B cell (primary cell): ENCODE measurements at regions not wholly inside any gene's neighbourhood (a gene's known extent, or its start where the extent isn't known, plus 50 kb on each side); places are given as distances from the start of the nearest gene placed in this dataset.

Experiments
- ATAC-seq: fragments of 200-7000 bp; cut with Tn5 transposase; one replicate; pipeline ENCODE4 v1.10.0; 2021; ENCODE audit warnings: low read depth, mild to moderate bottlenecking, moderate number of reproducible peaks, moderate library complexity
- CTCF ChIA-PET: fragments of 350-600 bp; sonication (Branson Sonifier 250); formaldehyde crosslinking; loops from one replicate; lab custom pipeline; 2021; ENCODE audit warnings: antibody characterized with exemption, inconsistent platforms; lab: Charles Lee
- POLR2A ChIA-PET: fragments of 350-600 bp; sonication (Branson Sonifier 250); formaldehyde crosslinking; loops from one replicate; lab custom pipeline; 2021; ENCODE audit warnings: antibody characterized with exemption; lab: Charles Lee
- DNase-seq: peaks from one replicate; pipeline ENCODE4 v3.0.0; 2013
- H2AFZ ChIP-seq: 2 replicates; pipeline ENCODE4 v1.6.1; 2012; ENCODE audit warnings: mild to moderate bottlenecking, low read depth, low read length; ENCODE audit not compliant: insufficient read depth, poor library complexity, severe bottlenecking
- H3K27ac ChIP-seq, 2 donors: 1 replicate in 1 of 2; 2 replicates in 1 of 2; pipeline ENCODE4 v1.5.1; 2012 to 2013; ENCODE audit warnings: low read length in 2 of 2, mild to moderate bottlenecking in 2 of 2, moderate library complexity in 1 of 2
- H3K27me3 ChIP-seq, 4 experiments: fragments of 200-600 bp in 1 of 4; sonication (generic) in 1 of 4; replicated peaks in 1 of 4; 1 replicate in 2 of 4; 2 replicates in 2 of 4; pipeline versions ENCODE4 v1.6.1 to v1.7.0; 2013 to 2016; ENCODE audit warnings: low read length in 3 of 4, mild to moderate bottlenecking in 2 of 4, mixed read lengths in 1 of 4, moderate library complexity in 1 of 4; ENCODE audit not compliant: insufficient read depth in 4 of 4, control insufficient read depth in 3 of 4; ENCODE audit errors: control extremely low read depth in 1 of 4
- H3K36me3 ChIP-seq, 2 experiments: replicated peaks in 1 of 2; 1 replicate in 1 of 2; 2 replicates in 1 of 2; pipeline versions ENCODE4 v1.6.1 to v1.7.1; 2013; ENCODE audit warnings: low read length in 1 of 2; ENCODE audit not compliant: insufficient read depth in 2 of 2, control insufficient read depth in 1 of 2; ENCODE audit errors: control extremely low read depth in 1 of 2, extremely low read depth in 1 of 2
- H3K4me1 ChIP-seq, 2 donors: fragments of 200-600 bp in 1 of 2; sonication (generic) in 1 of 2; 1 replicate in 1 of 2; 2 replicates in 1 of 2; pipeline versions ENCODE4 v1.5.1 to v1.6.1; 2013 to 2017; ENCODE audit warnings: low read length in 2 of 2; ENCODE audit not compliant: control insufficient read depth in 2 of 2, insufficient read depth in 2 of 2
- H3K4me2 ChIP-seq: replicated peaks from 2 replicates; pipeline ENCODE3; 2012; ENCODE audit warnings: mild to moderate bottlenecking, low read depth, low read length; ENCODE audit not compliant: poor library complexity, severe bottlenecking
- H3K4me3 ChIP-seq, 5 experiments: fragments of 200-600 bp in 1 of 5; sonication (generic) in 1 of 5; 1 replicate in 3 of 5; 2 replicates in 2 of 5; pipeline versions ENCODE4 v1.5.1 to v1.7.0; 2011 to 2016; ENCODE audit warnings: low read length in 4 of 5, mild to moderate bottlenecking in 4 of 5, low read depth in 2 of 5, control low read depth in 1 of 5, moderate library complexity in 1 of 5; ENCODE audit not compliant: insufficient read depth in 1 of 5; ENCODE audit errors: control extremely low read depth in 1 of 5, extremely low read depth in 1 of 5
- H3K79me2 ChIP-seq: fragments of 200-600 bp; sonication (generic); one replicate; pipeline ENCODE4 v1.6.0; 2016; ENCODE audit warnings: low read length; ENCODE audit not compliant: control insufficient read depth, insufficient read depth
- H3K9ac ChIP-seq: fragments of 200-600 bp; sonication (generic); 2 replicates; pipeline ENCODE4 v1.6.1; 2017; ENCODE audit warnings: mild to moderate bottlenecking, low read length, moderate library complexity
- H3K9me3 ChIP-seq, 3 donors: one replicate each; pipeline versions ENCODE4 v1.6.1 to v1.7.1; 2013; ENCODE audit warnings: low read length in 2 of 3; ENCODE audit not compliant: control insufficient read depth in 2 of 3, insufficient read depth in 1 of 3; ENCODE audit errors: control extremely low read depth in 1 of 3
- H4K20me1 ChIP-seq: 2 replicates; pipeline ENCODE4 v1.6.0; 2012; ENCODE audit warnings: mild to moderate bottlenecking, low read length; ENCODE audit not compliant: insufficient read depth, control insufficient read depth, poor library complexity, severe bottlenecking
- H3K27ac Mint-ChIP-seq: one replicate; pipeline ENCODE4 v1.8.0; 2021; ENCODE audit warnings: mixed read lengths
- H3K27me3 Mint-ChIP-seq: one replicate; pipeline ENCODE4 v1.8.0; 2021; ENCODE audit warnings: mixed read lengths
- H3K4me1 Mint-ChIP-seq: one replicate; pipeline ENCODE4 v1.8.0; 2021; ENCODE audit warnings: mixed read lengths
- H3K4me3 Mint-ChIP-seq: one replicate; pipeline ENCODE4 v1.8.0; 2021; ENCODE audit warnings: mixed read lengths
- H3K9me3 Mint-ChIP-seq: one replicate; pipeline ENCODE4 v1.8.0; 2022; ENCODE audit warnings: mixed read lengths; ENCODE audit not compliant: insufficient read depth
- CTCF ChIP-seq: fragments of 200-600 bp; IDR thresholded peaks from one replicate; pipeline ENCODE4 v1.8.0; 2022; ENCODE audit warnings: antibody characterized with exemption, mild to moderate bottlenecking
- EZH2 ChIP-seq: IDR thresholded peaks from 2 replicates; pipeline ENCODE4 v1.6.1; 2012; ENCODE audit warnings: borderline replicate concordance, low read depth, mild to moderate bottlenecking, moderate library complexity, low read length; ENCODE audit not compliant: insufficient read depth, poor library complexity, severe bottlenecking
- WGBS: methylation state at CpG from one replicate; pipeline ENCODE4 v1.1.5; 2013; ENCODE audit warnings: missing lambda C conversion rate; ENCODE audit not compliant: insufficient coverage; 5-methylcytosine and 5-hydroxymethylcytosine counted together
- intact Hi-C: fragments of 100-400 bp; cut with micrococcal nuclease; formaldehyde crosslinking; loops from one replicate; pipeline ENCODE4 v1.10.0; 2022

GRCh38 chr13:87524775-87525174 is 146.4 kb upstream of the SLITRK5 start:
- Histone ChIP-seq H3K79me2 (no peaks in the 10 kb centered on the region), H3K4me1 (no peaks in the 10 kb centered on the region), H3K9ac (no peak overlapping the region), H3K36me3 (no peaks in the 10 kb centered on the region), H3K4me3 (no peak overlapping the region), H3K27ac (no peak overlapping the region), H3K27me3 (no peaks in the 10 kb centered on the region), H3K4me2 (no peak overlapping the region), H3K9me3 (peaks cover 0 to 7% (median 0%) of the 10 kb centered on the region in 3 donors), H2AFZ (no peak overlapping the region), H4K20me1 (no peaks in the 10 kb centered on the region)
- peaks cover 2% of the 10 kb centered on the region for H3K9me3 Mint-ChIP-seq
- WGBS = no CpG with 5 or more reads among the region's 3 CpGs
- DNase-seq (no peak), ATAC-seq (no peak)
- H3K4me1 Mint-ChIP-seq = no peaks in the 10 kb centered on the region
- ChIA-PET CTCF (no interaction called here), POLR2A (no interaction called here)
- intact Hi-C loops = no loop called here
- no peak overlapping the region for H3K4me3 Mint-ChIP-seq
- no peak for TF ChIP-seq CTCF
- no peak for TF ChIP-seq EZH2
- H3K27ac Mint-ChIP-seq = no peak overlapping the region
- no peaks in the 10 kb centered on the region for H3K27me3 Mint-ChIP-seq

- H3K27ac Mint-ChIP-seq = no peak overlapping the region
- ChIA-PET POLR2A (no interaction called here), CTCF (no interaction called here)
- ATAC-seq = no peak
- no peaks in the 10 kb centered on the region for H3K27me3 Mint-ChIP-seq
- no peak overlapping the region for H2AFZ ChIP-seq
- TF ChIP-seq EZH2 (no peak), CTCF (no peak)
- H3K27me3 ChIP-seq = no peaks in the 10 kb centered on the region
- no peaks in the 10 kb centered on the region for H3K79me2 ChIP-seq
- no peaks in the 10 kb centered on the region for H3K9me3 ChIP-seq
- H4K20me1 ChIP-seq = no peaks in the 10 kb centered on the region
- no peak overlapping the region for H3K9ac ChIP-seq
- H3K4me1 Mint-ChIP-seq = no peaks in the 10 kb centered on the region
- H3K4me2 ChIP-seq = no peak overlapping the region
- DNase-seq = no peak
- H3K4me3 ChIP-seq = no peak overlapping the region
- no peak overlapping the region for H3K27ac ChIP-seq
- peaks cover 4% of the 10 kb centered on the region for H3K9me3 Mint-ChIP-seq
- H3K4me3 Mint-ChIP-seq = no peak overlapping the region
- H3K4me1 ChIP-seq = no peaks in the 10 kb centered on the region
- intact Hi-C loops = no loop called here
- H3K36me3 ChIP-seq = no peaks in the 10 kb centered on the region
Measured at GRCh38 chr13:87533776-87534175, 137.4 kb upstream of the SLITRK5 start.
